Tibial artery (tissue), 4 donors: ENCODE measurements at regions not wholly inside any gene's neighbourhood (a gene's known extent, or its start where the extent isn't known, plus 50 kb on each side); places are given as distances from the start of the nearest gene placed in this dataset.

ENCODE experiments used
- DNase-seq, 2 donors: peaks; one replicate each; pipeline ENCODE4 v3.0.0-alpha.2; 2019
- H3K27ac ChIP-seq, 2 donors: fragments of 200-600 bp; sonication (generic) in 1 of 2; 1 replicate in 1 of 2; 2 replicates in 1 of 2; pipeline ENCODE4 v1.5.1; 2018 to 2019; ENCODE audit warnings: mild to moderate bottlenecking in 1 of 2
- H3K27me3 ChIP-seq, 2 donors: fragments of 200-600 bp; sonication (generic) in 1 of 2; one replicate each; pipeline versions ENCODE4 v1.5.1 to v1.6.0; 2016 to 2019
- H3K36me3 ChIP-seq, 3 donors: fragments of 200-600 bp; sonication (generic) in 2 of 3; one replicate each; pipeline ENCODE4 v1.5.1; 2016 to 2019; ENCODE audit warnings: mild to moderate bottlenecking in 2 of 3
- H3K4me1 ChIP-seq, 4 donors: fragments of 200-600 bp; sonication (generic) in 2 of 4; 1 replicate in 3 of 4; 2 replicates in 1 of 4; pipeline ENCODE4 v1.5.1; 2016 to 2019
- H3K4me3 ChIP-seq, 2 donors: fragments of 200-600 bp; sonication (generic) in 1 of 2; 1 replicate in 1 of 2; 2 replicates in 1 of 2; pipeline ENCODE4 v1.5.1; 2018 to 2019; ENCODE audit warnings: mild to moderate bottlenecking in 2 of 2
- H3K9me3 ChIP-seq, 3 donors: fragments of 200-600 bp; sonication (generic) in 1 of 3; one replicate each; pipeline ENCODE4 v1.5.1; 2016 to 2019
- intact Hi-C: fragments of 100-400 bp; cut with DNase I; formaldehyde crosslinking; loops from one replicate; pipeline ENCODE4 v1.15.0; 2023; ENCODE audit warnings: low total_unique reads
- TF ChIP-seq, protein P1 (sequence below), 2 experiments: fragments of 200-600 bp in 1 of 2; fragments of 450-650 bp in 1 of 2; IDR thresholded peaks; one replicate each; pipeline ENCODE4 v1.5.1; 2017 to 2019; ENCODE audit warnings: antibody characterized with exemption in 2 of 2, mild to moderate bottlenecking in 1 of 2, moderate library complexity in 1 of 2

- Histone ChIP-seq H3K27ac (no peak overlapping the region), H3K9me3 (no peaks in the 10 kb centered on the region), H3K4me3 (no peak overlapping the region), H3K36me3 (no peaks in the 10 kb centered on the region), H3K4me1 (no peaks in the 10 kb centered on the region), H3K27me3 (no peaks in the 10 kb centered on the region)
- TF ChIP-seq, protein P1, sequence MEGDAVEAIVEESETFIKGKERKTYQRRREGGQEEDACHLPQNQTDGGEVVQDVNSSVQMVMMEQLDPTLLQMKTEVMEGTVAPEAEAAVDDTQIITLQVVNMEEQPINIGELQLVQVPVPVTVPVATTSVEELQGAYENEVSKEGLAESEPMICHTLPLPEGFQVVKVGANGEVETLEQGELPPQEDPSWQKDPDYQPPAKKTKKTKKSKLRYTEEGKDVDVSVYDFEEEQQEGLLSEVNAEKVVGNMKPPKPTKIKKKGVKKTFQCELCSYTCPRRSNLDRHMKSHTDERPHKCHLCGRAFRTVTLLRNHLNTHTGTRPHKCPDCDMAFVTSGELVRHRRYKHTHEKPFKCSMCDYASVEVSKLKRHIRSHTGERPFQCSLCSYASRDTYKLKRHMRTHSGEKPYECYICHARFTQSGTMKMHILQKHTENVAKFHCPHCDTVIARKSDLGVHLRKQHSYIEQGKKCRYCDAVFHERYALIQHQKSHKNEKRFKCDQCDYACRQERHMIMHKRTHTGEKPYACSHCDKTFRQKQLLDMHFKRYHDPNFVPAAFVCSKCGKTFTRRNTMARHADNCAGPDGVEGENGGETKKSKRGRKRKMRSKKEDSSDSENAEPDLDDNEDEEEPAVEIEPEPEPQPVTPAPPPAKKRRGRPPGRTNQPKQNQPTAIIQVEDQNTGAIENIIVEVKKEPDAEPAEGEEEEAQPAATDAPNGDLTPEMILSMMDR (IDR thresholded peaks at IDR 0.05) = no peak
- DNase-seq = no peak
- intact Hi-C loops = no loop called here
These were observed 703.2 kb downstream of the MRPL39 start for GRCh38 chr21:24903994-24904635.

GRCh38 chr21:24899138-24899537 is 708.1 kb downstream of the MRPL39 start:
- Histone ChIP-seq H3K36me3 (no peaks in the 10 kb centered on the region), H3K27ac (no peak overlapping the region), H3K4me3 (no peak overlapping the region), H3K4me1 (no peaks in the 10 kb centered on the region), H3K9me3 (no peaks in the 10 kb centered on the region), H3K27me3 (no peaks in the 10 kb centered on the region)
- DNase-seq = no peak
- intact Hi-C loops = no loop called here
- TF ChIP-seq, protein P1 (IDR thresholded peaks at IDR 0.05) = no peak

GRCh38 chr21:24897883-24898282 is 709.4 kb downstream of the MRPL39 start:
- H3K9me3 ChIP-seq = no peaks in the 10 kb centered on the region
- H3K27me3 ChIP-seq = no peaks in the 10 kb centered on the region
- no peak overlapping the region for H3K4me3 ChIP-seq
- no peak overlapping the region for H3K27ac ChIP-seq
- H3K4me1 ChIP-seq = no peaks in the 10 kb centered on the region
- intact Hi-C loops = no loop called here
- TF ChIP-seq, protein P1 (IDR thresholded peaks at IDR 0.05) = no peak
- H3K36me3 ChIP-seq = no peaks in the 10 kb centered on the region
- no peak for DNase-seq

GRCh38 chr21:24896735-24897124 is 710.6 kb downstream of the MRPL39 start:
- H3K27ac ChIP-seq = no peak overlapping the region
- no peaks in the 10 kb centered on the region for H3K9me3 ChIP-seq
- H3K27me3 ChIP-seq = no peaks in the 10 kb centered on the region
- H3K36me3 ChIP-seq = no peaks in the 10 kb centered on the region
- DNase-seq = no peak
- intact Hi-C loops = no loop called here
- TF ChIP-seq, protein P1 (IDR thresholded peaks at IDR 0.05) = no peak
- H3K4me1 ChIP-seq = no peaks in the 10 kb centered on the region
- no peak overlapping the region for H3K4me3 ChIP-seq

GRCh38 chr21:24895885-24896734 is 711.2 kb downstream of the MRPL39 start:
- H3K36me3 ChIP-seq = no peaks in the 10 kb centered on the region
- no peaks in the 10 kb centered on the region for H3K9me3 ChIP-seq
- no peaks in the 10 kb centered on the region for H3K4me1 ChIP-seq
- intact Hi-C loops = no loop called here
- H3K4me3 ChIP-seq = no peak overlapping the region
- no peak overlapping the region for H3K27ac ChIP-seq
- H3K27me3 ChIP-seq = no peaks in the 10 kb centered on the region
- TF ChIP-seq, protein P1 (IDR thresholded peaks at IDR 0.05) = no peak
- no peak for DNase-seq
